Transverse colon (tissue), 4 donors: ENCODE measurements at regions not wholly inside any gene's neighbourhood (a gene's known extent, or its start where the extent isn't known, plus 50 kb on each side); places are given as distances from the start of the nearest gene placed in this dataset.

ENCODE experiments used
- EP300 ChIP-seq: sonication (generic); formaldehyde crosslinking; IDR thresholded peaks from one replicate; pipeline ENCODE4 v1.6.1; 2017; ENCODE audit warnings: antibody characterized with exemption, low read depth
- POLR2A ChIP-seq: fragments of 450-650 bp; IDR thresholded peaks from one replicate; pipeline ENCODE4 v1.6.1; 2016; ENCODE audit warnings: antibody characterized with exemption, mild to moderate bottlenecking, moderate library complexity
- POLR2AphosphoS5 ChIP-seq, 3 donors: sonication (generic); formaldehyde crosslinking; IDR thresholded peaks; one replicate each; pipeline ENCODE4 v1.6.1; 2016; ENCODE audit warnings: antibody characterized with exemption in 3 of 3
- TF ChIP-seq, protein P1 (sequence below), 5 experiments: fragments of 200-600 bp in 3 of 5; fragments of 450-650 bp in 2 of 5; sonication (generic) in 3 of 5; IDR thresholded peaks; 1 replicate in 2 of 5; 2 replicates in 3 of 5; pipeline ENCODE4 v1.5.1; 2016 to 2017; ENCODE audit warnings: antibody characterized with exemption in 5 of 5, inconsistent platforms in 3 of 5, mild to moderate bottlenecking in 2 of 5, moderate library complexity in 1 of 5

DNA sequence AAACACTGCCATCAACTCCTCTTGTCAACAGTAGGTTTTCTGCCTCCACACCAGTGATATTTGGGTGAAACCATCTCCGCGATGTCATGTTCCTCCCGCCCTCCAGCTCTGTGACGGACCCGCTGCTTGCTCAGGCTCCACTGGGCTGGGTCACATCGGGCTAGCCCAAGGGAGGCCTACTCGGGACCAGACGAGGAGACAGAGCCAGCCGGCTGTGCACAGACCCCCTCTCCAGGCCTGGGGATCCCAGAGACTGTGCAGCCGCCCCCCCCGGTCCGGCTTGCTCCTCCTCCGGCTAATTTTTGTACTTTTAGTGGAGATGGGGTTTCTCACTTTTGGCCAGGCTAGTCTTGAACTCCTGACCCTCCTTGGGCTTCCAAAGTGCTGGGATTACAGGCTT, 202.4 kb upstream of the PRDM9 start:
- TF ChIP-seq, protein P1, sequence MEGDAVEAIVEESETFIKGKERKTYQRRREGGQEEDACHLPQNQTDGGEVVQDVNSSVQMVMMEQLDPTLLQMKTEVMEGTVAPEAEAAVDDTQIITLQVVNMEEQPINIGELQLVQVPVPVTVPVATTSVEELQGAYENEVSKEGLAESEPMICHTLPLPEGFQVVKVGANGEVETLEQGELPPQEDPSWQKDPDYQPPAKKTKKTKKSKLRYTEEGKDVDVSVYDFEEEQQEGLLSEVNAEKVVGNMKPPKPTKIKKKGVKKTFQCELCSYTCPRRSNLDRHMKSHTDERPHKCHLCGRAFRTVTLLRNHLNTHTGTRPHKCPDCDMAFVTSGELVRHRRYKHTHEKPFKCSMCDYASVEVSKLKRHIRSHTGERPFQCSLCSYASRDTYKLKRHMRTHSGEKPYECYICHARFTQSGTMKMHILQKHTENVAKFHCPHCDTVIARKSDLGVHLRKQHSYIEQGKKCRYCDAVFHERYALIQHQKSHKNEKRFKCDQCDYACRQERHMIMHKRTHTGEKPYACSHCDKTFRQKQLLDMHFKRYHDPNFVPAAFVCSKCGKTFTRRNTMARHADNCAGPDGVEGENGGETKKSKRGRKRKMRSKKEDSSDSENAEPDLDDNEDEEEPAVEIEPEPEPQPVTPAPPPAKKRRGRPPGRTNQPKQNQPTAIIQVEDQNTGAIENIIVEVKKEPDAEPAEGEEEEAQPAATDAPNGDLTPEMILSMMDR (IDR thresholded peaks at IDR 0.05), result no peak
- no peak for TF ChIP-seq EP300
- no peak for TF ChIP-seq POLR2A
- TF ChIP-seq POLR2AphosphoS5 (IDR thresholded peaks at IDR 0.05), result no peak
